BLaER1 (cell line): ENCODE measurements at regions not wholly inside any gene's neighbourhood (a gene's known extent, or its start where the extent isn't known, plus 50 kb on each side); places are given as distances from the start of the nearest gene placed in this dataset.
"Not testable (repeated sequence)": the region's sequence is repeated elsewhere in the genome, so short reads cannot be mapped to it uniquely, and the experiment has no call there.

ENCODE experiments used
- H3K27ac ChIP-seq: shearing (Covaris generic); formaldehyde crosslinking; 2 replicates; pipeline ENCODE4 v1.8.1; 2022
- H3K27me3 ChIP-seq: shearing (Covaris generic); formaldehyde crosslinking; 2 replicates; pipeline ENCODE4 v1.8.1; 2022
- H3K36me3 ChIP-seq: shearing (Covaris generic); formaldehyde crosslinking; 2 replicates; pipeline ENCODE4 v1.8.1; 2022
- H3K4me1 ChIP-seq: shearing (Covaris generic); formaldehyde crosslinking; 2 replicates; pipeline ENCODE4 v1.8.1; 2022
- H3K4me2 ChIP-seq: shearing (Covaris generic); formaldehyde crosslinking; 2 replicates; pipeline ENCODE4 v1.8.1; 2022
- H3K4me3 ChIP-seq: shearing (Covaris generic); formaldehyde crosslinking; 2 replicates; pipeline ENCODE4 v1.8.1; 2022
- H3K9ac ChIP-seq: shearing (Covaris generic); formaldehyde crosslinking; 2 replicates; pipeline ENCODE4 v1.8.1; 2022
- H3K9me3 ChIP-seq: shearing (Covaris generic); formaldehyde crosslinking; 2 replicates; pipeline ENCODE4 v1.8.1; 2022
- H4K20me1 ChIP-seq: shearing (Covaris generic); formaldehyde crosslinking; 2 replicates; pipeline ENCODE4 v1.8.1; 2022
- Cebpa-rat ChIP-seq: shearing (Covaris generic); IDR thresholded peaks from 2 replicates; pipeline ENCODE4 v1.8.1; 2022

DNA sequence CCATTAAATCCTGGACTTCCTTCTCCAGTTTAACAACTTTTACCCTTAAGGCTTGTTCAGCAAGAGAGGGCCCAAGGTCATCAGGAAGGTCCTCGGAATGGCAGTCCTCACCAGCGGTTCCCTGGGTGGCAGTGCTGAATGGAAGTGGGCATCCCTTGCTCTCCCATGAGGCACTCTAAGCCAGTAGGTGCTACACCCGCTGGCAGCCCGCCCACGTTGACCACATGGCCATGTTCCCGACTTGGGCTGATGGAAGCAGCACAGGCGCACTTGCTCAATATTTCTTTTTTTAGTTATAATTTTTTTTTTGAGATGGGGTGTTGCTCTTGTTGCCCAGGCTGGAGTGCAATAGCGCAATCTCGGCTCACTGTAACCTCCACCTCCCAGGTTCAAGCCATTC, 277.9 kb downstream of the ZC4H2 start:
- Histone ChIP-seq H3K9ac (no peak overlapping the region), H3K9me3 (peaks cover 24% of the 10 kb centered on the region), H3K27ac (no peak overlapping the region), H3K36me3 (no peaks in the 10 kb centered on the region), H3K27me3 (peaks cover 29% of the 10 kb centered on the region; the same call in 1 of the 2 replicates), H3K4me2 (no peak overlapping the region), H4K20me1 (no peaks in the 10 kb centered on the region), H3K4me1 (no peaks in the 10 kb centered on the region), H3K4me3 (no peak overlapping the region)
- TF ChIP-seq Cebpa-rat: no peak

DNA sequence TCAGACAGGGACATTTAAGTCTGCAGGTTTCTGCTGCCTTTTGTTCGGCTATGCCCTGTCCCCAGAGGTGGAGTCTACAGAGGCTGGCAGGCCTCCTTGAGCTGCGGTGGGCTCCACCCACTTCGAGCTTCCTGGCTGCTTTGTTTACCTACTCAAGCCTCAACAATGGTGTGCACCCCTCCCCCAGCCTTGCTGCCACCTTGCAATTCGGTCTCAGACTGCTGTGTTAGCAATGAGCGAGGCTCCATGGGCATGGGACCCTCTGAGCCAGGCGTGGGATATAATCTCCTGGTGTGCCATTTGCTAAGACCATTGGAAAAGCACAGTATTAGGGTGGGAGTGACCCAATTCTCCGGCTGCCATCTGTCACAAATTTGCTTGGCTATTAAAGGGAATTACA, 280.9 kb downstream of the ZC4H2 start:
- Histone ChIP-seq H3K9me3 (peaks cover 16% of the 10 kb centered on the region), H3K27me3 (peaks cover 17% of the 10 kb centered on the region; the same call in 1 of the 2 replicates)
- H3K4me2 ChIP-seq, H3K4me1 ChIP-seq, H3K4me3 ChIP-seq, H3K9ac ChIP-seq, H3K27ac ChIP-seq, H4K20me1 ChIP-seq, H3K36me3 ChIP-seq: not testable (repeated sequence)

DNA sequence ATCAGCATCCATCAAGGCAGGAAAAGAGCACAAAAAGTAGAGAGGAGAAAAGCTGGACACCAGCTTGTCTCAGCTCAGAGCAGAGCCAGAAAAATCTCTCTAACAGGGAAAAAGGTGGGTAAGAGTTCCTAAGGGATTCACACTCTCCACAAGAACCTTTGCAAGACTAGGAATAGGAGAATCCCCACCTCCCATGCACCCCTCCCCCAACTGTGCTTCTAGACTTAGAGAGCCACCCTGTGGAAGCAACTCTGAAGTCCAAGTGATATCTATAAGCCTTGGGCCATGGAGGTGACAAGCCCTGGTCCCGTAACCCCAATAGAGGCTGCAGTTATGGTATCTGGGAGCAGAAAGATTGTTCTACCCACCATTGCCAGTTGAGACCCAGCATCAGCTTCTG, 267.6 kb upstream of the MTMR8 start:
- Histone ChIP-seq H3K27me3 (peaks cover 3% of the 10 kb centered on the region; the same call in 1 of the 2 replicates), H3K4me1 (no peaks in the 10 kb centered on the region), H3K9me3 (peaks cover 23% of the 10 kb centered on the region), H3K4me3 (no peak overlapping the region), H3K27ac (no peak overlapping the region), H3K4me2 (no peak overlapping the region), H4K20me1 (no peaks in the 10 kb centered on the region), H3K9ac (no peak overlapping the region), H3K36me3 (no peaks in the 10 kb centered on the region)
- TF ChIP-seq Cebpa-rat: no peak

DNA sequence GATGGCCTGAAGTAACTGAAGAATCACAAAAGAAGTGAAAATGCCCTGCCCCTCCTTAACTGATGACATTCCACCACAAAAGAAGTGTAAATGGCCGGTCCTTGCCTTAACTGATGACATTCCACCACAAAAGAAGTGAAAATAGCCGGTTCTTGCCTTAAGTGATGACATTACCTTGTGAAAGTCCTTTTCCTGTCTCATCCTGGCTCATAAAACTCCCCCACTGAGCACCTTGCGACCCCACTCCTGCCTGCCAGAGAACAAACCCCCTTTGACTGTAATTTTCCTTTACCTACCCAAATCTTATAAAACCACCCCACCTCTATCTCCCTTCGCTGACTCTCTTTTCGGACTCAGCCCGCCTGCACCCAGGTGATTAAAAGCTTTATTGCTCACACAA, 262.0 kb upstream of the MTMR8 start:
- Histone ChIP-seq H3K27me3 (peaks cover 30% of the 10 kb centered on the region), H3K9me3 (peaks cover 23% of the 10 kb centered on the region)
- not testable (repeated sequence) for H3K36me3 ChIP-seq, H3K27ac ChIP-seq, H3K4me2 ChIP-seq, H3K9ac ChIP-seq, H3K4me3 ChIP-seq, H3K4me1 ChIP-seq, H4K20me1 ChIP-seq

DNA sequence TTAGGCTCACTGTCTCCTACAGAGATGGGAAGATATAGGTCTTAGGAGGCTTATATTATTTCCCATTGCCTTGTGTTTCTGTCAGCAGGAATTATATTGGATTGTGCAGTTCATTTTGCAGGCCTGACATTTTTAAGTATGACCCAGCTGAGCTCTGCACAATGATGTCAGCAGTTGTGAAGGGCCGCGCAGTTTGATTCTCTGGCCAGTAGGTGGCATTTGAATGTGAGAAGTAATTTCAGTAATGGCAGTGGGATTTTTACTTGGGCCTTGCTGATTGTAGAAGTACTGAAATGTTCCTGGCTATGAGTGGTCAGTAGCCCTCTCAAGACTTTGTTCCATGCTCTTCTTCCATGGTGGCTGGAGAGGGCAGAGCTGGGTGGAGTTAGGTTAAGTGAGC, 247.2 kb upstream of the MTMR8 start:
- no peak overlapping the region for H3K4me2 ChIP-seq
- peaks cover 4% of the 10 kb centered on the region; the same call in 1 of the 2 replicates for H3K9me3 ChIP-seq
- no peak overlapping the region for H3K4me3 ChIP-seq
- H3K27ac ChIP-seq: no peak overlapping the region
- peaks cover 8% of the 10 kb centered on the region; the same call in 1 of the 2 replicates for H3K27me3 ChIP-seq
- H4K20me1 ChIP-seq: no peaks in the 10 kb centered on the region
- no peak overlapping the region for H3K9ac ChIP-seq
- H3K4me1 ChIP-seq: no peaks in the 10 kb centered on the region
- no peaks in the 10 kb centered on the region for H3K36me3 ChIP-seq
- no peak for TF ChIP-seq Cebpa-rat
